ENCODE measurements at regions not wholly inside any gene's neighbourhood (a gene's known extent, or its start where the extent isn't known, plus 50 kb on each side); places are given as distances from the start of the nearest gene placed in this dataset.

DNA sequence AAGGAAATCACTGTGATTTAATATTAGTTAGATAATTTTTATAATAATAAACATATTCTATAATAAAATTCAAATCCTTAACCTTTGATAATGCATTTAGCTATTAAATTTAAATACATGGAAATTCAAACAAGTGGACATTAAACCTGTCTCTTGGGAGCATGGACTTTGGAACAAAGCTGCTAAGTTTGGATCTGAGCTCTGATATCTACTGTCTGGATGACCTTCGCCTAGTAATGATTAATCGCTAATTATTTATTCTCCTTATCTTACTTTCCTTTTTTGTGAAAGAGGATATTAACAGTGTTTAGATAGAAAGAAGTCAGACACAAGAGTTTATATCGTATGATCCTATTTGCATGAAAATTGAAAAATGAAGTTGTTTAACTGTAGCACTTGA, 980.9 kb downstream of the FSTL5 start:
- no peak overlapping the region for H3K27ac ChIP-seq
- TF ChIP-seq CTCF (conservative IDR thresholded peaks at IDR 0.05) = no peak

- H3K27ac ChIP-seq = no peak overlapping the region
- no peak for TF ChIP-seq CTCF (conservative IDR thresholded peaks at IDR 0.05)
Measured at GRCh38 chr4:161178310-161178709, 985.5 kb downstream of the FSTL5 start.

- H3K27ac ChIP-seq = no peak overlapping the region
- no peak for TF ChIP-seq CTCF (conservative IDR thresholded peaks at IDR 0.05)
Measured at GRCh38 chr4:161172396-161173026, 991.3 kb downstream of the FSTL5 start.

GRCh38 chr4:161167539-161167938, 996.3 kb downstream of the FSTL5 start:
- no peak for TF ChIP-seq CTCF (conservative IDR thresholded peaks at IDR 0.05)
- H3K27ac ChIP-seq = no peak overlapping the region

GRCh38 chr4:161160718-161161117, 1003.1 kb downstream of the FSTL5 start:
- H3K27ac ChIP-seq = no peak overlapping the region
- no peak for TF ChIP-seq CTCF (conservative IDR thresholded peaks at IDR 0.05)

- TF ChIP-seq CTCF (conservative IDR thresholded peaks at IDR 0.05) = no peak
- H3K27ac ChIP-seq = no peak overlapping the region
Measured at GRCh38 chr4:161148051-161148450, 1015.7 kb downstream of the FSTL5 start.

DNA sequence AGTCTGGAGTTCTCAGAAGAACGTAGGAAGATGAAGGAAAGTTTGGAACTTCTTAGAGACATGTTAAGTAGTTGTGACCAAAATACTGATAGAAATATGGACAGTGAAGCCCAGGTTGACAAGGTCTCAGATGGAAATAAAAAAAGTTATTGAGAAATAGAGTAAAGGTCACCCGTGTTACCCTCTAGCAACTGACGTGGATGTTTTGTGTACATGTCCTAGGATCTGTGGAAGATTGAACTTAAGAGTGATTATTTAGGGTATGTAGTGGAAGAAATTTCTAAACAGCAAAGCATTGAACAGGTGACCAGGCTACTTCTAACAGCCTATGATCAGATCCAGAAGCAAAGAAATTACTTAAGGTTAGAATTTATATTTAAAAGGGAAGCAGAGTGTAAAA, 1020.4 kb downstream of the FSTL5 start:
- H3K27ac ChIP-seq = no peak overlapping the region
- TF ChIP-seq CTCF (conservative IDR thresholded peaks at IDR 0.05) = no peak
